Right lobe of liver (tissue), 6 donors: ENCODE measurements at regions not wholly inside any gene's neighbourhood (a gene's known extent, or its start where the extent isn't known, plus 50 kb on each side); places are given as distances from the start of the nearest gene placed in this dataset.

Experiments
- ATAC-seq, 4 donors: fragments of 200-7000 bp; cut with Tn5 transposase; one replicate each; pipeline ENCODE4 v1.9.1; 2020; ENCODE audit warnings: mild to moderate bottlenecking in 4 of 4, moderate library complexity in 4 of 4
- DNase-seq, 3 donors: peaks; one replicate each; pipeline ENCODE4 v3.0.0-alpha.2; 2020
- H3K27ac ChIP-seq, 3 donors: fragments of 200-600 bp; one replicate each; pipeline ENCODE4 v1.8.0; 2022
- H3K27me3 ChIP-seq, 2 donors: fragments of 200-600 bp; one replicate each; pipeline ENCODE4 v1.8.0; 2022
- H3K36me3 ChIP-seq, 4 donors: fragments of 200-600 bp; sonication (generic) in 1 of 4; one replicate each; pipeline versions ENCODE4 v1.5.1 to v1.8.0; 2017 to 2022; ENCODE audit warnings: control low read depth in 1 of 4
- H3K4me1 ChIP-seq, 4 donors: fragments of 200-600 bp; sonication (generic) in 1 of 4; one replicate each; pipeline versions ENCODE4 v1.5.1 to v1.8.0; 2017 to 2022; ENCODE audit warnings: control low read depth in 1 of 4
- H3K4me3 ChIP-seq, 3 donors: fragments of 200-600 bp; one replicate each; pipeline ENCODE4 v1.8.0; 2022
- H3K9me3 ChIP-seq, 4 donors: fragments of 200-600 bp; sonication (generic) in 1 of 4; one replicate each; pipeline versions ENCODE4 v1.5.1 to v1.8.0; 2017 to 2022; ENCODE audit warnings: control low read depth in 1 of 4
- CTCF ChIP-seq, 4 donors: fragments of 200-600 bp in 3 of 4; fragments of 450-650 bp in 1 of 4; IDR thresholded peaks; one replicate each; pipeline versions ENCODE4 v1.5.1 to v1.8.0; 2016 to 2022; ENCODE audit warnings: antibody characterized with exemption in 4 of 4, mild to moderate bottlenecking in 2 of 4
- POLR2A ChIP-seq: fragments of 450-650 bp; IDR thresholded peaks from one replicate; pipeline ENCODE4 v1.6.1; 2017; ENCODE audit warnings: antibody characterized with exemption, mild to moderate bottlenecking
- WGBS: methylation state at CpG from one replicate; pipeline ENCODE4 v1.1.6; 2018; ENCODE audit warnings: low coverage, low lambda C conversion rate; ENCODE audit not compliant: insufficient coverage; ENCODE audit errors: missing lambda C conversion rate; 5-methylcytosine and 5-hydroxymethylcytosine counted together
- intact Hi-C, 2 donors: fragments of 100-400 bp; cut with DNase I; formaldehyde crosslinking; loops; one replicate each; pipeline versions ENCODE4 v1.11.2 to v1.14.1; 2022
- donor health status: DM: no; HTN: yes; CAD: no.
- donor health status: DM: no; HTN: no; CAD: no.
- donor health status: DM: no; HTN: no; CAD: no.
- donor health status: DM: no; HTN: yes; CAD: no.
- donor health status: DM: no; HTN: yes; CAD: no.

DNA sequence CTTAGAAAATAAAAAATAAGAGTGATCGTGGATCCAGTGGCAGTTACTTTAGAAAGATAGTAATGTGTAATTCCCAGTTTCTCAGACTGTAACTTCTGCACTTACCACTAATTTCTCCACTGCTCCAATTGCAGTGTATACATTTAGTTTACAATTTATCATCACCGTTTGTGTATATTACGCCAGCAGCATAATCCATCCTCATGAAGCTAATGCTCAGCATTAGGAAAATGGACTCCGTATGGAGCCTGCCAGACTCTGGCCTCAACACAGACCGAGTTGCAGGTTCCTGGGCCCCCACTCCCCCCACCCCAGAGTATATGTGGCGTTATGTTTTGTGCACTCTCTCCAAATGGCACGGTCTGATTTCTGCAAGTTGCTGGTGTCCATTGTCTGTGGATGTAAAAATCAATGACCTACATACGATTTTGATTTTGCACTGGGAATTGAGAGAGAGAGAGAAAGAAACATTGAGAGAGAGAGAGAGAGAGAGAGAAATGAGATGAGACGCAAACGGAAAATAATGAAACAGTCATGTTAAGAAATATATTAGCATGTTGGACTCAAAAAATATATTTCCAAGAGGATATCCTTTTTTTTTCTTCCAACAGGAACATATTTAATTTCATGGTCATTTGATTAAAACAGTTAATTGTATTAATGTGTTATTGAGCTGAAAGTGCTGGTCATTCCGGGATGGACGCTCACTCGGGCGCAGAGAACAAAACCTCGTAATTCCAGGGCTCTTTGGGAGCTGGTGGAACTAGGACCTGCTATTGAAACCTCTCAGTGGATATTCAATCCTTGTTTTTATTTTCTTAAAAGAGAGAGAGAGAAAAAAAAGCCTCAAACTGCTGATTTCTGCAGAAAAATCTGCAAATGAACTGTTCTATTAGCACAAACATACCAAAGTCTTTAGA is 278.8 kb downstream of the TSHZ3 start:
- no peak overlapping the region for H3K4me3 ChIP-seq
- 60% methylated on average over 15 of the region's 15 CpGs for WGBS
- no peaks in the 10 kb centered on the region for H3K9me3 ChIP-seq
- H3K4me1 ChIP-seq = no peaks in the 10 kb centered on the region
- no peak for TF ChIP-seq POLR2A
- no peak for TF ChIP-seq CTCF (IDR thresholded peaks at IDR 0.05)
- intact Hi-C loops = no loop called here
- ATAC-seq = no peak
- H3K27me3 ChIP-seq = peaks cover 0 to 4% of the 10 kb centered on the region in 2 donors
- no peak overlapping the region for H3K27ac ChIP-seq
- H3K36me3 ChIP-seq = no peaks in the 10 kb centered on the region
- DNase-seq = no peak

- no peaks in the 10 kb centered on the region for H3K4me1 ChIP-seq
- no peaks in the 10 kb centered on the region for H3K36me3 ChIP-seq
- ATAC-seq (no peak), DNase-seq (no peak)
- no peak overlapping the region for H3K27ac ChIP-seq
- no peak overlapping the region for H3K4me3 ChIP-seq
- intact Hi-C loops = no loop called here
- 38% methylated on average over 6 of the region's 6 CpGs for WGBS
- H3K9me3 ChIP-seq = no peaks in the 10 kb centered on the region
- TF ChIP-seq POLR2A (no peak), CTCF (IDR thresholded peaks at IDR 0.05) (no peak)
- no peaks in the 10 kb centered on the region for H3K27me3 ChIP-seq
These were observed 281.0 kb downstream of the TSHZ3 start for GRCh38 chr19:31068268-31068667.

- WGBS = 49% methylated on average over 9 of the region's 9 CpGs
- intact Hi-C loops = no loop called here
- Histone ChIP-seq H3K9me3 (no peaks in the 10 kb centered on the region), H3K27ac (no peak overlapping the region), H3K36me3 (no peaks in the 10 kb centered on the region), H3K27me3 (no peaks in the 10 kb centered on the region), H3K4me3 (no peak overlapping the region), H3K4me1 (no peaks in the 10 kb centered on the region)
- no peak for TF ChIP-seq CTCF (IDR thresholded peaks at IDR 0.05)
- TF ChIP-seq POLR2A = no peak
- ATAC-seq = peak in 1 of 4 donors; percentile 30
- DNase-seq = no peak
These were observed 282.9 kb downstream of the TSHZ3 start for GRCh38 chr19:31066385-31066784.

- TF ChIP-seq POLR2A = no peak
- WGBS = 35% methylated on average over 8 of the region's 9 CpGs
- H3K4me1 ChIP-seq = no peaks in the 10 kb centered on the region
- H3K4me3 ChIP-seq = no peak overlapping the region
- ATAC-seq (no peak), DNase-seq (no peak)
- no peaks in the 10 kb centered on the region for H3K27me3 ChIP-seq
- no peaks in the 10 kb centered on the region for H3K36me3 ChIP-seq
- intact Hi-C loops = no loop called here
- no peak overlapping the region for H3K27ac ChIP-seq
- no peaks in the 10 kb centered on the region for H3K9me3 ChIP-seq
These were observed 284.7 kb downstream of the TSHZ3 start for GRCh38 chr19:31064491-31064890.

- H3K27me3 ChIP-seq = no peaks in the 10 kb centered on the region
- no peak for DNase-seq
- no peaks in the 10 kb centered on the region for H3K9me3 ChIP-seq
- TF ChIP-seq CTCF (IDR thresholded peaks at IDR 0.05) = no peak
- TF ChIP-seq POLR2A = no peak
- WGBS = 44% methylated on average over 3 of the region's 3 CpGs
- H3K4me3 ChIP-seq = no peak overlapping the region
- H3K36me3 ChIP-seq = no peaks in the 10 kb centered on the region
- intact Hi-C loops = no loop called here
- H3K27ac ChIP-seq = no peak overlapping the region
- no peak for ATAC-seq
- no peaks in the 10 kb centered on the region for H3K4me1 ChIP-seq
These were observed 290.4 kb downstream of the TSHZ3 start for GRCh38 chr19:31058676-31059340.
